ENCODE measurements at regions not wholly inside any gene's neighbourhood (a gene's known extent, or its start where the extent isn't known, plus 50 kb on each side); places are given as distances from the start of the nearest gene placed in this dataset.

DNA sequence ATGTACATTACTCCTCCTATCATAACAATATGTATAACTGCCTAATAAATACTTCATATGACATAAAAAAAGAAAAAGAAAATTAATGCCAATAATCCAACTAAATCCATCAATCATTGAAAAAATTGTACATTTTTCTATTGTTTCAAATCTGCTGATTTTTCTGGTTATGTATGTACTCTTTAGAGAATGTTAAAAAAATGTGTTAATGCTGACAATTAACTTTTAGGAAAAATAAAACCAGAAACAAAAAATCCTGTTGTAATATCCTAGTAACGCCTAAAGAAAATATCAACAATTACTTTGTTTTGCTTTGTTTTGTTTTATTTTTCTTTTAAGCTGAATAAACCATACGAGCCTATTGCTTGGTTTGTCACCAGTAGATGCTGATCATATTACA, 213.9 kb upstream of the USP25 start:
- Histone ChIP-seq H3K9me3 (ENCODE audit: control insufficient read depth, low read depth, low read length) (no peaks in the 10 kb centered on the region), H4K91ac (ENCODE audit: insufficient read length, low read depth, low read length) (no peak overlapping the region), H4K20me1 (ENCODE audit: control insufficient read depth, insufficient read depth, insufficient read length) (no peaks in the 10 kb centered on the region), H3K56ac (ENCODE audit: insufficient read length, low read depth, low read length) (no peak overlapping the region), H3K27ac (ENCODE audit: insufficient read length, low read depth, low read length) (no peak overlapping the region), H3K14ac (ENCODE audit: insufficient read depth, low read length) (no peak overlapping the region), H4K5ac (ENCODE audit: insufficient read length, low read depth, low read length) (no peak overlapping the region), H2BK5ac (ENCODE audit: insufficient read length, low read length) (no peak overlapping the region), H3K4me1 (ENCODE audit: insufficient read depth, low read length) (no peaks in the 10 kb centered on the region), H2BK12ac (ENCODE audit: insufficient read length, low read depth, low read length) (no peak overlapping the region), H3K79me2 (ENCODE audit: insufficient read depth, low read length) (no peaks in the 10 kb centered on the region), H3K18ac (ENCODE audit: insufficient read length, low read depth, low read length) (no peak overlapping the region), H3K23me2 (ENCODE audit: insufficient read length, low read depth, low read length, poor library complexity, severe bottlenecking) (no peaks in the 10 kb centered on the region), H2AK5ac (ENCODE audit: insufficient read length, low read length) (no peak overlapping the region), H2BK20ac (ENCODE audit: low read depth, low read length, poor library complexity, severe bottlenecking) (no peak overlapping the region), H3K9ac (ENCODE audit: extremely low read depth, insufficient read length, low read length) (no peak overlapping the region), H3K4ac (ENCODE audit: low read depth, low read length) (no peak overlapping the region), H3K4me2 (ENCODE audit: insufficient read depth, insufficient read length, low read length) (no peak overlapping the region), H2BK15ac (ENCODE audit: low read depth, low read length) (no peak overlapping the region), H3T11ph (ENCODE audit: low read length) (no peak overlapping the region), H3K79me1 (ENCODE audit: insufficient read depth, low read depth, low read length, poor library complexity, severe bottlenecking) (no peaks in the 10 kb centered on the region), H4K8ac (replicated peaks; ENCODE audit: insufficient read length, low read depth, low read length) (no peak overlapping the region), H2AFZ (ENCODE audit: low read length) (no peak overlapping the region), H3K23ac (ENCODE audit: insufficient read length, low read depth, low read length) (no peak overlapping the region), H2BK120ac (ENCODE audit: low read depth, low read length, poor library complexity, severe bottlenecking) (no peak overlapping the region), H3K27me3 (ENCODE audit: insufficient read depth, low read length) (no peaks in the 10 kb centered on the region)
- H3K9me3 Mint-ChIP-seq, result no peaks in the 10 kb centered on the region
- no peak for DNase-seq
- H3K4me3 Mint-ChIP-seq, result no peak overlapping the region
- no peak for TF ChIP-seq CTCF (conservative IDR thresholded peaks at IDR 0.05)
- whole genome bisulfite sequencing (ENCODE audit: extremely low coverage, insufficient read length, low lambda C conversion rate), result no CpG with 5 or more reads among the region's 2 CpGs
- no peaks in the 10 kb centered on the region for H3K27me3 Mint-ChIP-seq (ENCODE audit: low read depth)
- peaks cover 0 to 1% (median 0%) of the 10 kb centered on the region in 3 experiments; a peak in 1 of 7 replicates for H3K36me3 Mint-ChIP-seq (ENCODE audit: insufficient read depth in 1 of 3, low read depth in 3 of 3)
- H3K4me1 Mint-ChIP-seq, result peaks cover 4 to 5% of the 10 kb centered on the region in 2 experiments
- no peak overlapping the region for H3K27ac Mint-ChIP-seq
